HEK293 (cell line): ENCODE measurements at regions not wholly inside any gene's neighbourhood (a gene's known extent, or its start where the extent isn't known, plus 50 kb on each side); places are given as distances from the start of the nearest gene placed in this dataset.

Source experiments
- CTCF ChIA-PET: fragments of 350-600 bp; formaldehyde crosslinking; extraction: SDS; loops from one replicate; lab custom pipeline; 2021; ENCODE audit warnings: antibody characterized with exemption; lab: Yijun Ruan, JAX
- POLR2A ChIA-PET: fragments of 300-600 bp; formaldehyde crosslinking; extraction: SDS; loops from one replicate; lab custom pipeline; 2020; ENCODE audit warnings: antibody characterized with exemption, inconsistent platforms; lab: Yijun Ruan, JAX
- H3K27ac ChIP-seq: fragments of 200-500 bp; sonication (Bioruptor generic); 2 replicates; pipeline ENCODE4 v1.5.1; 2014; ENCODE audit warnings: low read depth, low read length, control low read depth, inconsistent platforms; ENCODE audit errors: extremely low read depth
- H3K36me3 ChIP-seq, 2 experiments: fragments of 200-500 bp in 1 of 2; sonication (Bioruptor generic) in 1 of 2; 1 replicate in 1 of 2; 2 replicates in 1 of 2; pipeline ENCODE4 v1.5.1; 2014 to 2017; ENCODE audit warnings: inconsistent platforms in 2 of 2, low read length in 2 of 2; ENCODE audit not compliant: control insufficient read depth in 2 of 2, insufficient read depth in 1 of 2
- H3K4me1 ChIP-seq: fragments of 200-500 bp; sonication (Bioruptor generic); 2 replicates; pipeline ENCODE4 v1.5.1; 2014; ENCODE audit warnings: mild to moderate bottlenecking, low read length, inconsistent platforms; ENCODE audit not compliant: control insufficient read depth, insufficient read depth
- H3K4me3 ChIP-seq: 2 replicates; pipeline ENCODE4 v1.5.1; 2011; ENCODE audit warnings: low read depth, mild to moderate bottlenecking, control low read depth, low read length, moderate library complexity
- H3K9me3 ChIP-seq: fragments of 200-500 bp; sonication (Bioruptor generic); 2 replicates; pipeline ENCODE4 v1.5.1; 2014; ENCODE audit warnings: low read depth, low read length, inconsistent platforms; ENCODE audit not compliant: control insufficient read depth, insufficient read depth
- IKZF3 ChIP-seq: fragments of 450-650 bp; IDR thresholded peaks from 2 replicates; pipeline ENCODE4 v1.5.0; 2018; ENCODE audit warnings: missing biosample characterization, mild to moderate bottlenecking, missing genetic modification characterization, moderate library complexity
- KLF7 ChIP-seq: fragments of 450-650 bp; formaldehyde crosslinking; IDR thresholded peaks from 2 replicates; pipeline ENCODE4 v1.5.1; 2016; ENCODE audit warnings: missing biosample characterization, missing genetic modification characterization, borderline replicate concordance
- PRDM10 ChIP-seq: fragments of 450-650 bp; formaldehyde crosslinking; IDR thresholded peaks from 2 replicates; pipeline ENCODE4 v1.5.1; 2016; ENCODE audit warnings: missing biosample characterization, missing genetic modification characterization
- ZBTB20 ChIP-seq: fragments of 450-650 bp; formaldehyde crosslinking; IDR thresholded peaks from 2 replicates; pipeline ENCODE4 v1.5.1; 2016; ENCODE audit warnings: missing biosample characterization, missing genetic modification characterization
- ZBTB6 ChIP-seq: fragments of 450-650 bp; formaldehyde crosslinking; IDR thresholded peaks from 2 replicates; pipeline ENCODE4 v1.5.1; 2017; ENCODE audit warnings: missing biosample characterization, missing genetic modification characterization
- ZNF175 ChIP-seq: fragments of 450-650 bp; formaldehyde crosslinking; IDR thresholded peaks from 2 replicates; pipeline ENCODE4 v1.5.1; 2016; ENCODE audit warnings: missing biosample characterization, missing genetic modification characterization
- ZNF335 ChIP-seq: fragments of 450-650 bp; formaldehyde crosslinking; conservative IDR thresholded peaks from 2 replicates; pipeline ENCODE4 v1.5.1; 2016; ENCODE audit warnings: missing biosample characterization, missing genetic modification characterization
- ZNF37A ChIP-seq: fragments of 450-650 bp; IDR thresholded peaks from 2 replicates; pipeline ENCODE4 v1.5.1; 2018; ENCODE audit warnings: missing biosample characterization, missing genetic modification characterization
- ZNF423 ChIP-seq: fragments of 450-650 bp; formaldehyde crosslinking; IDR thresholded peaks from 2 replicates; pipeline ENCODE4 v1.5.1; 2016; ENCODE audit warnings: missing biosample characterization, missing genetic modification characterization
- ZNF626 ChIP-seq: fragments of 450-650 bp; sonication (Bioruptor Pico); formaldehyde crosslinking; IDR thresholded peaks from 2 replicates; pipeline ENCODE4 v1.5.1; 2018; ENCODE audit warnings: missing biosample characterization, missing genetic modification characterization, inconsistent platforms
- ZNF660 ChIP-seq: fragments of 450-650 bp; IDR thresholded peaks from 2 replicates; pipeline ENCODE4 v1.5.1; 2018; ENCODE audit warnings: missing biosample characterization, mild to moderate bottlenecking, missing genetic modification characterization
- ZNF664 ChIP-seq: fragments of 450-650 bp; formaldehyde crosslinking; IDR thresholded peaks from 2 replicates; pipeline ENCODE4 v1.5.1; 2016; ENCODE audit warnings: missing biosample characterization, missing genetic modification characterization
- ZNF777 ChIP-seq: fragments of 450-650 bp; formaldehyde crosslinking; IDR thresholded peaks from 2 replicates; pipeline ENCODE4 v1.5.1; 2017; ENCODE audit warnings: missing biosample characterization, missing genetic modification characterization, borderline replicate concordance
- ZNF830 ChIP-seq: fragments of 450-650 bp; IDR thresholded peaks from 2 replicates; pipeline ENCODE4 v1.5.0; 2018; ENCODE audit warnings: missing biosample characterization, missing genetic modification characterization, low read depth, mild to moderate bottlenecking, moderate library complexity
- ZNF843 ChIP-seq: fragments of 450-650 bp; formaldehyde crosslinking; IDR thresholded peaks from 2 replicates; pipeline ENCODE4 v1.5.1; 2016; ENCODE audit warnings: missing biosample characterization, missing genetic modification characterization
- ZSCAN16 ChIP-seq: fragments of 450-650 bp; formaldehyde crosslinking; IDR thresholded peaks from 2 replicates; pipeline ENCODE4 v1.5.1; 2016; ENCODE audit warnings: missing biosample characterization, missing genetic modification characterization
- ZXDB ChIP-seq: fragments of 450-650 bp; formaldehyde crosslinking; IDR thresholded peaks from 2 replicates; pipeline ENCODE4 v1.5.1; 2016; ENCODE audit warnings: missing biosample characterization, missing genetic modification characterization
- TF ChIP-seq, protein P1 (sequence below): fragments of 450-650 bp; formaldehyde crosslinking; IDR thresholded peaks from 2 replicates; pipeline ENCODE4 v1.5.1; 2016; ENCODE audit warnings: missing biosample characterization, missing genetic modification characterization
- TF ChIP-seq, protein P2 (sequence below): fragments of 450-650 bp; formaldehyde crosslinking; IDR thresholded peaks from 2 replicates; pipeline ENCODE4 v1.5.1; 2016; ENCODE audit warnings: missing biosample characterization, missing genetic modification characterization
- TF ChIP-seq, protein P3 (sequence below): fragments of 450-650 bp; formaldehyde crosslinking; IDR thresholded peaks from 2 replicates; pipeline ENCODE4 v1.5.1; 2016; ENCODE audit warnings: missing biosample characterization, missing genetic modification characterization

- ChIA-PET POLR2A (no interaction called here), CTCF (interaction anchor here (0.6 kb wide), 1 partner anchor 1476 kb away, joined by 3 read pairs; no protein-coding TSS in a partner anchor)
- TF ChIP-seq ZBTB20 (tag by site-specific recombination) = no peak
- TF ChIP-seq, protein P1, sequence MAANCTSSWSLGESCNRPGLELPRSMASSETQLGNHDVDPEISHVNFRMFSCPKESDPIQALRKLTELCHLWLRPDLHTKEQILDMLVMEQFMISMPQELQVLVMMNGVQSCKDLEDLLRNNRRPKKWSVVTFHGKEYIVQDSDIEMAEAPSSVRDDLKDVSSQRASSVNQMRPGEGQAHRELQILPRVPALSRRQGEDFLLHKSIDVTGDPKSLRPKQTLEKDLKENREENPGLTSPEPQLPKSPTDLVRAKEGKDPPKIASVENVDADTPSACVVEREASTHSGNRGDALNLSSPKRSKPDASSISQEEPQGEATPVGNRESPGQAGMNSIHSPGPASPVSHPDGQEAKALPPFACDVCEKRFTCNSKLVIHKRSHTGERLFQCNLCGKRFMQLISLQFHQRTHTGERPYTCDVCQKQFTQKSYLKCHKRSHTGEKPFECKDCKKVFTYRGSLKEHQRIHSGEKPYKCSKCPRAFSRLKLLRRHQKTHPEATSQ = no peak
- no peak for TF ChIP-seq ZNF843
- no peak for TF ChIP-seq ZNF664 (tag by site-specific recombination)
- no peak for TF ChIP-seq ZNF830 (tag by site-specific recombination)
- TF ChIP-seq KLF7 (tag by site-specific recombination) = no peak
- TF ChIP-seq ZNF37A (tag by site-specific recombination) = no peak
- TF ChIP-seq, protein P2, sequence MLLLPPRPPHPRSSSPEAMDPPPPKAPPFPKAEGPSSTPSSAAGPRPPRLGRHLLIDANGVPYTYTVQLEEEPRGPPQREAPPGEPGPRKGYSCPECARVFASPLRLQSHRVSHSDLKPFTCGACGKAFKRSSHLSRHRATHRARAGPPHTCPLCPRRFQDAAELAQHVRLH (tag by site-specific recombination) = no peak
- TF ChIP-seq, protein P3, sequence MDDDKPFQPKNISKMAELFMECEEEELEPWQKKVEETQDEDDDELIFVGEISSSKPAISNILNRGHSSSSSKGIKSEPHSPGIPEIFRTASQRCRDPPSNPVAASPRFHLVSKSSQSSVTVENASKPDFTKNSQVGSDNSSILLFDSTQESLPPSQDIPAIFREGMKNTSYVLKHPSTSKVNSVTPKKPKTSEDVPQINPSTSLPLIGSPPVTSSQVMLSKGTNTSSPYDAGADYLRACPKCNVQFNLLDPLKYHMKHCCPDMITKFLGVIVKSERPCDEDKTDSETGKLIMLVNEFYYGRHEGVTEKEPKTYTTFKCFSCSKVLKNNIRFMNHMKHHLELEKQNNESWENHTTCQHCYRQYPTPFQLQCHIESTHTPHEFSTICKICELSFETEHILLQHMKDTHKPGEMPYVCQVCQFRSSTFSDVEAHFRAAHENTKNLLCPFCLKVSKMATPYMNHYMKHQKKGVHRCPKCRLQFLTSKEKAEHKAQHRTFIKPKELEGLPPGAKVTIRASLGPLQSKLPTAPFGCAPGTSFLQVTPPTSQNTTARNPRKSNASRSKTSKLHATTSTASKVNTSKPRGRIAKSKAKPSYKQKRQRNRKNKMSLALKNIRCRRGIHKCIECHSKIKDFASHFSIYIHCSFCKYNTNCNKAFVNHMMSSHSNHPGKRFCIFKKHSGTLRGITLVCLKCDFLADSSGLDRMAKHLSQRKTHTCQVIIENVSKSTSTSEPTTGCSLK (tag by site-specific recombination) = no peak
- no peak for TF ChIP-seq ZNF626 (tag by site-specific recombination)
- no peak for TF ChIP-seq ZNF175 (tag by site-specific recombination)
- TF ChIP-seq ZNF335 (tag by site-specific recombination) = no peak
- no peak for TF ChIP-seq ZNF777 (tag by site-specific recombination)
- no peak for TF ChIP-seq PRDM10
- no peak for TF ChIP-seq ZSCAN16 (tag by site-specific recombination)
- no peak for TF ChIP-seq ZBTB6 (tag by site-specific recombination)
- no peak for TF ChIP-seq ZXDB (tag by site-specific recombination)
- no peak for TF ChIP-seq ZNF423
- TF ChIP-seq ZNF660 (tag by site-specific recombination) = no peak
- TF ChIP-seq IKZF3 (tag by site-specific recombination) = no peak
- Histone ChIP-seq H3K4me1 (no peaks in the 10 kb centered on the region), H3K4me3 (no peak overlapping the region), H3K9me3 (no peaks in the 10 kb centered on the region), H3K27ac (no peak overlapping the region), H3K36me3 (no peaks in the 10 kb centered on the region)
Measured at GRCh38 chr11:81219661-81220060, 1514.0 kb downstream of the FAM181B start.
